GM23338 (cell line): ENCODE measurements at regions not wholly inside any gene's neighbourhood (a gene's known extent, or its start where the extent isn't known, plus 50 kb on each side); places are given as distances from the start of the nearest gene placed in this dataset.

ENCODE experiments used
- ATAC-seq: fragments of 200-7000 bp; cut with Tn5 transposase; 3 replicates; pipeline ENCODE4 v1.9.1; 2020
- DNase-seq: peaks from one replicate; pipeline ENCODE4 v3.0.0-alpha.2; 2015; ENCODE audit warnings: low spot score
- H2AFZ ChIP-seq: fragments of 200-600 bp; sonication (generic); 2 replicates; pipeline ENCODE4 v1.8.0; 2016; ENCODE audit warnings: antibody characterized with exemption, mild to moderate bottlenecking, moderate library complexity
- H3F3A ChIP-seq: fragments of 200-600 bp; sonication (generic); replicated peaks from 2 replicates; pipeline ENCODE4 v1.8.0; 2017; ENCODE audit warnings: antibody characterized with exemption, mixed run types, low read depth
- H3K27ac ChIP-seq: fragments of 200-600 bp; sonication (generic); 2 replicates; pipeline ENCODE4 v1.6.1; 2016; ENCODE audit warnings: low read depth
- H3K27me3 ChIP-seq: fragments of 200-600 bp; sonication (generic); 2 replicates; pipeline ENCODE4 v1.8.0; 2016; ENCODE audit warnings: mild to moderate bottlenecking, mixed run types, moderate library complexity; ENCODE audit not compliant: insufficient read depth
- H3K36me3 ChIP-seq: fragments of 200-600 bp; sonication (generic); 2 replicates; pipeline ENCODE4 v1.8.0; 2016; ENCODE audit warnings: mild to moderate bottlenecking; ENCODE audit not compliant: insufficient read depth
- H3K4me1 ChIP-seq: fragments of 200-600 bp; sonication (generic); 2 replicates; pipeline ENCODE4 v1.8.0; 2016; ENCODE audit warnings: mild to moderate bottlenecking, moderate library complexity; ENCODE audit not compliant: insufficient read depth
- H3K4me2 ChIP-seq: fragments of 200-600 bp; sonication (generic); 2 replicates; pipeline ENCODE4 v1.7.1; 2017; ENCODE audit warnings: mixed run types
- H3K4me3 ChIP-seq: fragments of 200-600 bp; sonication (generic); 2 replicates; pipeline ENCODE4 v1.6.1; 2016; ENCODE audit warnings: mixed run types
- H3K79me2 ChIP-seq: fragments of 200-600 bp; sonication (generic); replicated peaks from 2 replicates; pipeline ENCODE4 v1.8.0; 2017; ENCODE audit warnings: mild to moderate bottlenecking; ENCODE audit not compliant: insufficient read depth
- H3K9me2 ChIP-seq: fragments of 200-600 bp; sonication (generic); 2 replicates; pipeline ENCODE4 v1.8.0; 2017; ENCODE audit not compliant: insufficient read depth
- H4K20me1 ChIP-seq: fragments of 200-600 bp; sonication (generic); replicated peaks from 2 replicates; pipeline ENCODE4 v1.8.0; 2017; ENCODE audit warnings: mild to moderate bottlenecking; ENCODE audit not compliant: insufficient read depth
- H3K27ac Mint-ChIP-seq: 2 replicates; pipeline ENCODE4 v1.8.0; 2020; ENCODE audit warnings: inconsistent platforms, mild to moderate bottlenecking, moderate library complexity, mixed read lengths
- H3K27me3 Mint-ChIP-seq: 3 replicates; pipeline ENCODE4 v1.8.0; 2022; ENCODE audit warnings: low read depth, mild to moderate bottlenecking, moderate library complexity, mixed read lengths, inconsistent platforms; ENCODE audit not compliant: insufficient read depth, poor library complexity
- H3K36me3 Mint-ChIP-seq: 3 replicates; pipeline ENCODE4 v1.8.0; 2021; ENCODE audit warnings: low read depth, mild to moderate bottlenecking, inconsistent platforms, moderate library complexity, mixed read lengths
- H3K4me1 Mint-ChIP-seq: 3 replicates; pipeline ENCODE4 v1.8.0; 2020; ENCODE audit warnings: mild to moderate bottlenecking, inconsistent platforms, mixed read lengths
- H3K4me3 Mint-ChIP-seq: 3 replicates; pipeline ENCODE4 v1.8.0; 2021; ENCODE audit warnings: moderate library complexity, mild to moderate bottlenecking, inconsistent platforms, mixed read lengths
- H3K9me3 Mint-ChIP-seq: 3 replicates; pipeline ENCODE4 v1.8.0; 2020; ENCODE audit warnings: moderate library complexity, mild to moderate bottlenecking, inconsistent platforms, mixed read lengths
- CREB1 ChIP-seq: fragments of 250-450 bp; sonication (Bioruptor Pico); IDR thresholded peaks from 2 replicates; pipeline ENCODE4 v1.5.0; 2020; ENCODE audit warnings: low read depth, mild to moderate bottlenecking, moderate library complexity
- CTCF ChIP-seq, 2 experiments: fragments of 200-600 bp in 1 of 2; sonication (generic) in 1 of 2; conservative IDR thresholded peaks; 2 replicates each; pipeline versions ENCODE4 v1.5.1 to v1.6.1; 2016 to 2017; ENCODE audit warnings: antibody characterized with exemption in 2 of 2, low read depth in 2 of 2, mild to moderate bottlenecking in 2 of 2, moderate library complexity in 1 of 2
- ETS1 ChIP-seq: IDR thresholded peaks from 2 replicates; pipeline ENCODE4 v1.6.1; 2016; ENCODE audit warnings: antibody characterized with exemption
- EZH2 ChIP-seq: fragments of 200-600 bp; sonication (generic); IDR thresholded peaks from one replicate; pipeline ENCODE4 v1.8.0; 2017; ENCODE audit warnings: antibody characterized with exemption, mild to moderate bottlenecking, low read depth; ENCODE audit not compliant: unreplicated experiment
- EZH2phosphoT487 ChIP-seq: fragments of 200-600 bp; sonication (generic); IDR thresholded peaks from one replicate; pipeline ENCODE4 v1.8.1; 2018; ENCODE audit warnings: antibody characterized with exemption; ENCODE audit not compliant: unreplicated experiment
- JUNB ChIP-seq: IDR thresholded peaks from one replicate; pipeline ENCODE4 v1.6.1; 2016; ENCODE audit warnings: antibody characterized with exemption; ENCODE audit not compliant: unreplicated experiment
- NANOG ChIP-seq: IDR thresholded peaks from 2 replicates; pipeline ENCODE4 v1.6.1; 2016; ENCODE audit warnings: antibody characterized with exemption, borderline replicate concordance
- POLR2AphosphoS5 ChIP-seq: IDR thresholded peaks from 2 replicates; pipeline ENCODE4 v1.6.1; 2016; ENCODE audit warnings: antibody characterized with exemption, low read depth
- REST ChIP-seq: IDR thresholded peaks from one replicate; pipeline ENCODE4 v1.6.1; 2018; ENCODE audit warnings: antibody characterized with exemption; ENCODE audit not compliant: unreplicated experiment
- STAT1 ChIP-seq: IDR thresholded peaks from one replicate; pipeline ENCODE4 v1.6.1; 2016; ENCODE audit warnings: antibody characterized with exemption; ENCODE audit not compliant: unreplicated experiment
- ZNF331 ChIP-seq: fragments of 250-450 bp; sonication (Bioruptor Pico); IDR thresholded peaks from 2 replicates; pipeline ENCODE4 v1.5.0; 2020; ENCODE audit warnings: low read depth, mild to moderate bottlenecking, moderate library complexity
- ZNF462 ChIP-seq: fragments of 250-450 bp; sonication (Bioruptor Pico); IDR thresholded peaks from 2 replicates; pipeline ENCODE4 v1.5.0; 2020; ENCODE audit warnings: mild to moderate bottlenecking, moderate library complexity

- Histone ChIP-seq H3K4me3 (no peak overlapping the region), H3K79me2 (no peaks in the 10 kb centered on the region), H2AFZ (no peak overlapping the region), H3K9me2 (no peaks in the 10 kb centered on the region), H3K4me2 (no peak overlapping the region), H3K4me1 (peaks cover 4% of the 10 kb centered on the region; the same call in 1 of the 2 replicates), H3K36me3 (no peaks in the 10 kb centered on the region), H3K27me3 (no peaks in the 10 kb centered on the region), H3K27ac (no peak overlapping the region), H3F3A (no peaks in the 10 kb centered on the region), H4K20me1 (no peaks in the 10 kb centered on the region)
- Mint-ChIP-seq H3K36me3 (peaks cover 5% of the 10 kb centered on the region; the same call in 1 of the 3 replicates), H3K4me1 (peaks cover 3% of the 10 kb centered on the region; the same call in 2 of the 3 replicates), H3K27me3 (peaks cover 1% of the 10 kb centered on the region), H3K9me3 (peaks cover 5% of the 10 kb centered on the region; the same call in 2 of the 3 replicates), H3K4me3 (no peak overlapping the region), H3K27ac (no peak overlapping the region)
- no peak for TF ChIP-seq REST
- no peak for TF ChIP-seq CREB1
- TF ChIP-seq EZH2phosphoT487: no peak
- no peak for TF ChIP-seq ZNF462 (CRISPR knock-in tag)
- no peak for TF ChIP-seq ETS1
- TF ChIP-seq EZH2: no peak
- TF ChIP-seq CTCF (conservative IDR thresholded peaks at IDR 0.05; ENCODE audit: low read depth in 2 of 2): no peak
- no peak for TF ChIP-seq POLR2AphosphoS5
- no peak for TF ChIP-seq ZNF331 (CRISPR knock-in tag)
- no peak for TF ChIP-seq NANOG
- TF ChIP-seq STAT1: no peak
- TF ChIP-seq JUNB: no peak
- ATAC-seq (no peak), DNase-seq (no peak)
These were observed 245.7 kb downstream of the ADCYAP1 start for GRCh38 chr18:1150344-1150743.
